HG03520 (cell line): ENCODE measurements at regions not wholly inside any gene's neighbourhood (a gene's known extent, or its start where the extent isn't known, plus 50 kb on each side); places are given as distances from the start of the nearest gene placed in this dataset.
"Not testable (repeated sequence)": the region's sequence is repeated elsewhere in the genome, so short reads cannot be mapped to it uniquely, and the experiment has no call there.

Source experiments
- ATAC-seq: cut with Tn5 transposase; IDR thresholded peaks from one replicate; pipeline ENCODE4 v1.9.1; 2021; ENCODE audit warnings: mild to moderate bottlenecking, moderate library complexity; ENCODE audit not compliant: unreplicated experiment

- no peak for ATAC-seq
Observed at GRCh38 chr3:190995156-190995555, 132.7 kb upstream of the GMNC start.

- no peak for ATAC-seq
Observed at GRCh38 chr3:190990898-190991297, 128.4 kb upstream of the GMNC start.

GRCh38 chr3:190989218-190989617 lies 126.7 kb upstream of the GMNC start:
- ATAC-seq = no peak

GRCh38 chr3:190988102-190988501 lies 125.6 kb upstream of the GMNC start:
- no peak for ATAC-seq

GRCh38 chr3:190984502-190985244 lies 122.2 kb upstream of the GMNC start:
- no peak for ATAC-seq

GRCh38 chr3:190983875-190984274 lies 121.4 kb upstream of the GMNC start:
- peak; percentile 80 for ATAC-seq

- ATAC-seq = no peak
Observed at GRCh38 chr3:190973771-190974170, 111.3 kb upstream of the GMNC start.

GRCh38 chr3:190972840-190973270 lies 110.4 kb upstream of the GMNC start:
- no peak for ATAC-seq

- no peak for ATAC-seq
Observed at GRCh38 chr3:190972196-190972595, 109.7 kb upstream of the GMNC start.

GRCh38 chr3:190970560-190970959 lies 108.1 kb upstream of the GMNC start:
- no peak for ATAC-seq

GRCh38 chr3:190968616-190969015 lies 106.1 kb upstream of the GMNC start:
- ATAC-seq = no peak

- not testable (repeated sequence) for ATAC-seq
Observed at GRCh38 chr3:190964931-190965330, 102.4 kb upstream of the GMNC start.

GRCh38 chr3:190959077-190959476 lies 96.6 kb upstream of the GMNC start:
- no peak for ATAC-seq

- ATAC-seq = no peak
Observed at GRCh38 chr3:190941694-190942260, 79.3 kb upstream of the GMNC start.

GRCh38 chr3:190934616-190935015 lies 72.1 kb upstream of the GMNC start:
- not testable (repeated sequence) for ATAC-seq

- no peak for ATAC-seq
Observed at GRCh38 chr3:190926619-190927018, 64.1 kb upstream of the GMNC start.

- no peak for ATAC-seq
Observed at GRCh38 chr3:190912736-190913135, 50.2 kb upstream of the GMNC start.
